RCC 7860 (cell line): ENCODE measurements at regions not wholly inside any gene's neighbourhood (a gene's known extent, or its start where the extent isn't known, plus 50 kb on each side); places are given as distances from the start of the nearest gene placed in this dataset.
A peak's percentile ranks its signal among the peaks of the same experiment; 100 is the strongest.
"Not testable (repeated sequence)": the region's sequence is repeated elsewhere in the genome, so short reads cannot be mapped to it uniquely, and the experiment has no call there.

ENCODE experiments used
- DNase-seq: peaks from one replicate; pipeline ENCODE4 v3.0.0-alpha.2; 2015; ENCODE audit warnings: low spot score
- FAIRE-seq: peaks from 2 replicates; lab custom pipeline; 2012; peaks lifted over from hg19 to GRCh38; lab: Jason Lieb, UNC

DNA sequence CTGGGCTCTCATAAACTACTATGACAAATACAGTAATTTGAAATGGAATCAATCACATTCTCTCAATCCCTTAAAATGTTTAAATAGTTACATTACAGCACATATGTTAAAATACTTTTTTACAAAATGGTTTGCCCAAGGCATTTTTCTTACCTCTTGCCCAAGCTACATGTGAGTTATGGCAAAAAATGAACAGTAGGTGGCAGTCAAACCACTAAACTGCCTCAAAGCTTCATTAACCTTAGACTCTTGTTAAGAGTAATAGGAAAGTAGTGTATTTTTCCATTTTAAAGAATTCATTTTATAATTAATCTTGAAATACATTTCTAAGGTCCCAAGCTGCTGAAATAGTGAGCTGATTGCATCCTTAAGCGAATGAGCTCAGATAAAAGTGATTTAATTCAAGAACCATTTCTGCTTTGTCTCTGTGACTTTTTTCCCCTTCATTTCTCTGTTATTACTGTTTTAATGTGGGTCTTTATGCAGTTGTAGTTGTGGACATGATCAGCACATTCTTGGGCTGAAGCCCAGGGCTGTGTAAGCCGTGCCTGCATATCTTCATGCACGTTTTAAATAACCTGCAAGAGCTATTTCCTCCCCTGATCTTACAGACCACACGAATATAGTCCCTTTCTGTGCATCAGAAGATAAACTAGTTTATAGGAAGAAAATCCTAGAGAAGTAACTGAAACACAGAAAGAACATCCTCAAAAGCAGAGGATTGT, 311.8 kb downstream of the LNPK start:
- DNase-seq: peak; percentile 18

GRCh38 chr2:175688243-175688642, 313.8 kb downstream of the LNPK start:
- DNase-seq (no peak), FAIRE-seq (no peak)

More for the DNA sequence above, 311.8 kb downstream of the LNPK start:
- FAIRE-seq: peak; percentile 82

DNA sequence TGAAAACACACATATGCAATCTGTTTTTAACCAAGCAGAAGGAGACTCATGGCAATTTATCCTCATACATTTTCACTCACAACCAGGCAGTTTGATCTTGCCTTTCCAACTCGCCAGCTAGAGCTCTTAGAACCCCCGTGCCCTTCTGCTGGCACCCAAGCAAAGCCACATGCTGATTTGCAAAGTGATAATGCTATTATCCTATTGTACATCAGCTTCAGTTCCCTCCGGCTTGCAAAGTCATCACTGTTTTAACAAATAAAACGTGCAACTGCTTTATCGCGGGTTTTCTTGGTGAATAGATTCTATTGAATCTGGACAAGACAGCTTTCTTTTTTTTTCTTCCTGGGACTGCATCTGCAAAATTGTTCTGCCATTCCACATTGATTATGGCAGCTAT, 314.6 kb downstream of the LNPK start:
- DNase-seq: no peak
- no peak for FAIRE-seq

DNA sequence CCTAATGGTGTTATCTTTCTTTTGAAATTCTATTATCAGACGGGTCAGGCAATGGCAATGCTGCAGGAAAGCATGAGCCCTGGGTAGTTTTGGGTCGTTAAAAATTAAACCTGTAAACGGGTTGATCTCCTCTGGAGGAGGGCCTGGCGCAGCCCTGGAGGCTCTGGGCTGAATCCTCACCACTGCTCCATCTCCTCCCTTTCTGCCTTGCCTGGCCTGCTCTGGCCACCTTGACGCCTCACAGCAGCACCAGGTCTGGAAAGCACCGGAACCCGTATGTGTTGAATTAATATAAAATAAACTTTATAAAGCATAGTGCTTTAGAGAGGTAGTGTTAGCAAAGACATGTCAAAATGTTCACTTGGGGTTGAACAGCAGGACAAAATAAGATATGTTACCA, 316.1 kb downstream of the LNPK start:
- DNase-seq: no peak
- no peak for FAIRE-seq

DNA sequence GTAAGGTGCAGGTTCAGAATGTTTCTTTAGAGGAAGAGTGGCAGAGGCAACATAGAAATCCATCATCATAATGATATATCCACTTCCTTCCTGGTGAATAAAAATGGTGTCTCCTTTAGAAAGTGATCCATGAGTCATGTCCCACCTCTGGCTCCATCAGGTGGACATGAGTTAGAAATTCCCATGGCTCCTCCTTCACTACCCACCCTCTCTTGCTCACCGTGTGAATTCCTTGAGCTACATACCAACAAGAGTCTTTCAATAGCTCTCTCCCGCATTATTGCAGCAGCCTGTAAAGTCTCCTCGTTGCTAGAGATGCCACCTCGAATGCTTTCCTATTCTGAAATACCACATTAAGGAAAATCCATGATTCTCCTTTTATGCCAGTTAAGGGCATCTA, 317.6 kb downstream of the LNPK start:
- FAIRE-seq (no peak), DNase-seq (no peak)

DNA sequence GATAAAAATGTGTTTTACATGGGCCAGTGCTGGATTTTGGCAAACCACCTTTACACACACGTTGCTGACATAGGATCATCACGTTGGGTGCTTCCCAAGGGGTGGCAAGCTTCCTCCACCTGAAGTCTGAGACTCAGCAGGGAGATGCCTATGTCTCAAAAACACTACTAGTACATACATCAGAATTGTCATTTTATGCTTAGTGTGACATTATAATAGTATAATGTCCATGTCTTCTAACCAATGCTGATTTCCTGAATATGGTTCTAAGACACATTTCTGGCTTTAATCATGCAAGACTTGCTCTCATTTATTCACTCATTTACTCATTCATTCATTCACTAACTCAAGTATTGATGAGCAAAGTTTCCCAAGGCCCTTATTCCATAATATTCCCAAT, 322.3 kb downstream of the LNPK start:
- DNase-seq (no peak), FAIRE-seq (no peak)

GRCh38 chr2:175679231-175679630, 322.8 kb downstream of the LNPK start:
- DNase-seq (no peak), FAIRE-seq (no peak)

- FAIRE-seq (no peak), DNase-seq (no peak)
These were observed 324.2 kb downstream of the LNPK start for GRCh38 chr2:175677880-175678279.

DNA sequence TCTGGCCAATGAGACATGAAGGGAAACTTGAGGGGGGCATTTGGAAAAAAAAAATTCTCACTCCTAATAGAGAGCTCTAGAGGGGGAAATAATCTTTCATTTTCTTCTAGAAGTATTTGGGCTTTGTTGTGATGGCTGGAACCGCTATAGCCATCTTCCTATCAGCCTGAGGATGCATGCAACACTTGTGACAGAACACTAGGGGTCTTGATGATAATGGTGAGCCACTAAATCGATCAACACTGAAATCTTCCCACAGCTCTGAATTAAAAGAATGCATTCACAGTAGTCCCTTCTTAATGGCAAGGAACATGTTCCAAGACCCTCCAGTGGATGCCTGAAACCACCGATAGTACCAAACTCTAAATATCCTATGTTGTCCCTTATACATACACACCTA, 325.3 kb downstream of the LNPK start:
- no peak for DNase-seq
- no peak for FAIRE-seq

GRCh38 chr2:175668804-175669203, 333.3 kb downstream of the LNPK start:
- FAIRE-seq, DNase-seq: not testable (repeated sequence)

GRCh38 chr2:175662335-175662734, 339.7 kb downstream of the LNPK start:
- DNase-seq (no peak), FAIRE-seq (no peak)

DNA sequence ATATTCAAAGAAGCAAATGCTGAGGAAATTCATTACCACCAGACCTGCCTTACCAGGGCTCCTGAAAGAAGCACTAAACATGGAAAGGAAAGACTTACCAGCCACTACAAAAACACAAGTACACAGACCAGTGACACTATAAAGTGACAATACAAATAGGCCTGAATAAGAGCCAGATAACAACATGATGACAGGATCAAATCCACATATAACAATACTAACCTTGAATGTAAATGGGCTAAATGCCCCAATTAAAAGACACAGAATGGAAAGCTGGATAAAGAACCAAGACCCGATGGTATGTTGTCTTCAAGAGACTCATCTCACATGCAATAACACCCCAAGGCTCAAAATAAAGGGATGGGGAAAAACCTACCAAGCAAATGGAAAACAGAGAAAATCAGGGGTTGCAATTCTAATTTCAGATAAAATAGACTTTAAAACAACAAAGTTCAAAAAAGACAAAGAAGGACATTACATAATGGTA, 353.4 kb downstream of the LNPK start:
- FAIRE-seq (no peak), DNase-seq (no peak)

GRCh38 chr2:175647058-175647457, 355.0 kb downstream of the LNPK start:
- DNase-seq (no peak), FAIRE-seq (no peak)

DNA sequence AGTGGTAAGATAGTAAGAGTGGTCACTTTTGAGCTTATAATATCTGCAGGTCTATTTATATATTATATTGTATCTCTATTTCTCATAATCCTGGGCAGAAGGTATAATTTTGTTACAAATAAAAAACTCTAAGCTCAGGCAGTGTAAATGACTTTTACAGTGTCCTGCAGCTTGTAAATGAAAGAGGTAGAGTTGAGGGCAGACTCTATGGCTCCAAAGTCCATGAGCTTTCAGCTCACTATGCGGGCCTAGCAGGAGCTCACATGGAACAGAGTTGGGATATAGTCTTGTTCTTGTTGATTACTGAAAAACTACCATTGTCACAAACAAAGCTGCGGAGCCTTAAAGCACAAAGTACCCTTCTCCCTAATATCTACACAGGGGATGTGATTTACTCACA, 361.4 kb downstream of the LNPK start:
- FAIRE-seq (no peak), DNase-seq (no peak)

GRCh38 chr2:175633227-175633626, 368.8 kb downstream of the LNPK start:
- DNase-seq: no peak
- no peak for FAIRE-seq

DNA sequence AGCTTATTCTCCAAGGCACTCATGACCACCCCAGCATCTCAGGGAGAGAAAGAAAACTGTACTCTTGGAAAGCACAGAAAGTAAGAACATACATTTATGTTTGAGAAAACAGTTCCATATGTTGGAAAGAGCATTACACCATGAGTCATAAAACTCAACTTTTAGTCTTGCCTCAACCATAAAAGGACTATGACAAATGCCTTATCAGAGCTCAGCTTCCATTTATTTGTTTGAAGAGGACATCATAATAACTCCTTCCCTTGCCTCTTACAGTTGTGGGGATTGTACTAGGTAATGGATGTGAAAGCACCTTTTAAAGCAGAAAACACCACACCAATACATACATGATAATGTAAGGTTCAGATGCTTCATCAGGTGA, 370.8 kb downstream of the LNPK start:
- no peak for DNase-seq
- FAIRE-seq: no peak

DNA sequence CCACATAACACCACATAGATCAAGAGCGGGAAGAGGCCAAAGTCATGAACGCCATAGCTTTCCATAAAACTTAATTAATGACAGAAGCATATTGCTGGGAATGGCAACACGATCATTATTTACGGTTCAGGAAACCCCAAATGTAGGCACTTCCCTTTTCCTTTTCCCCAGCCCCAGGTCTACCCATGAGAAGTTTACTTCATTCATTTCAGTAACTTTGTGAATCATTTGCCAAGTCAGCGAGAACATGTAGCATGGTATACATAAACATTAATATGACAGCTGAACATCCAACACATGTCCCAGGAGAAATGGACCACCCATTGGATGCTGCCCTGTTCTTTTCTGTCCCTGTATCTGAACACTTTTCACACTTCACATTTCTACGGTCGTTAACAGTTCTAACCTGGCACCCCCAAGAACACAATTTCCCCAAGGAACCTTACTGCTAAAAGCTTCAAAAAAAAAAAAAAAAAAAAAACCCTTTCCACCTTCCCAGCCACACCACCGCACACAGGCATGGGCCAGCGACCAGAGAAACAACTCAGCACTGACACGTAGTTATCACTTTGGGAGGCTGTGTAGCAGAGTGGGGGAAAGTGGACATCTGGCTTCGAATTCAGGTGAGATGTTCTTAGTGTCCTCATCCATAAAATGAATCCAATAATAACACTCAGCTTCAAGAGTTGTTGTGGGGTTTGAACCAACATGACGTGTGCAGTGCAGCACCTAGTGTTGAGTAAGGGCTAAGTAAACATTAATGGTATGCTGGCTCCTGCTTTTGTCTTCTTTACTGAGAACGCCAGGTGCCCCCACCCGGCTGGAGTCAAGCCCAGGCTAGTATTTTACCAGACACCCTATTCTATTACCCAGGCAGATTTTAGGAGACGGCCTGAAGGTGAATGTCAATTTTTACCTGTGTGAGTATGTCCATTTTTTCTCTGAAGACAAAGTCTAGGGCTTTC, 371.5 kb downstream of the LNPK start:
- FAIRE-seq (no peak), DNase-seq (no peak)

DNA sequence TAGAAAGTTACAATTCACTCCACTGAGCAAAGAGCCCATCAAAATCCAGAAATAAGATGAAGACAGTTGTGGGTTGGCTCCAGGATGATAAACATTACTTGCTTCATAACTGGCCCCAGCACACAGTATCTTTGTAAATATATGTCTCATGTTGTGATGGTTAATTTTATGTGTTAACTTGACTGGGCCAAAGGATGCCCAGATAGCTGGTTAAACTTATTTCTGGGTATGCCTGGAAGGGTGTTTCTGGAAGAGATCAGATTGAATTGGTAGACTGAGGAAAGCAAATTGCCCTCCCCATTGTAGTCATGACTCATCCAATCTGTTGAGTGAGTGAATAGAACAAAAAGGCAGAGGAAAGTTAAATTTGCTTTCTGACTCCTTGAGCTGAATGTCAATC, 373.8 kb downstream of the LNPK start:
- DNase-seq (no peak), FAIRE-seq (no peak)

DNA sequence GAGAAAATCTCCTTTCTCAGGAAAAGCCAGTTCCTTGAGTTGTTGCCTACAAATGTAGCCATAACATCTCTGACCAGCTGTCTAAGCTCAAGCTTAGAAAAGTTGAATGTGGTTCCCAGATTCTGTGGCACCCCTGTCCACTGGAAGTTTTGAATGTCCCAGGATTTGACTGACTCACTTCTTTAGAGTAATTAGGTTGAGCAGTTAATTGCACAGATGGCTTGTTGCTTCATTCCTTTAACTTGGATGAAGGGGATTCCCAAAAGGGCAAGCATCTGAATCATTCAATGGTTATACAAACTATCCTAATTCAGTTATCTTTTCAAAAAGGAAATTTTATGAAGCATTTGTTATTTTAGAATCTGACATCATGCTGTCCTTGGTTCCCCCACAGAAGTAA, 374.7 kb downstream of the LNPK start:
- no peak for FAIRE-seq
- DNase-seq: no peak

DNA sequence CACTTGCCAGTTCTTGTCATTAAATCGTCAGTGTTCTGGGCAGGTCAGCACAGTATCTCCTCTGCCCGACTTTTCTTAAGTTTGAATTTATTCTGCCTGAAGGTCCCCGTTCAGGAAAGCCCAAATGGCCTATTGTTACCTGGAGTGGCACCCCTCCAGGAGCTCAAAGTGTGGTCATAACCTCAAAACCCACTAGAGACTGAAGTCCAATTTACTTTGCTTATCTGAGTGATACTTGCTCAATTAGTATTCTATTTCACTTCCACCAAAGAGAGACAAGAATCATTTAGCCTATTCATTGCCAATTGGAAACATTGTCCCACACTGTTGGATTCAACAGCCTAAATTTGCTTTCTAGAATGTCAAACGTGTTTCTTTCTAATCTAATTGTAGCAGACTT, 375.3 kb downstream of the LNPK start:
- FAIRE-seq (no peak), DNase-seq (no peak)

GRCh38 chr2:175624785-175625184, 377.3 kb downstream of the LNPK start:
- no peak for DNase-seq
- no peak for FAIRE-seq

DNA sequence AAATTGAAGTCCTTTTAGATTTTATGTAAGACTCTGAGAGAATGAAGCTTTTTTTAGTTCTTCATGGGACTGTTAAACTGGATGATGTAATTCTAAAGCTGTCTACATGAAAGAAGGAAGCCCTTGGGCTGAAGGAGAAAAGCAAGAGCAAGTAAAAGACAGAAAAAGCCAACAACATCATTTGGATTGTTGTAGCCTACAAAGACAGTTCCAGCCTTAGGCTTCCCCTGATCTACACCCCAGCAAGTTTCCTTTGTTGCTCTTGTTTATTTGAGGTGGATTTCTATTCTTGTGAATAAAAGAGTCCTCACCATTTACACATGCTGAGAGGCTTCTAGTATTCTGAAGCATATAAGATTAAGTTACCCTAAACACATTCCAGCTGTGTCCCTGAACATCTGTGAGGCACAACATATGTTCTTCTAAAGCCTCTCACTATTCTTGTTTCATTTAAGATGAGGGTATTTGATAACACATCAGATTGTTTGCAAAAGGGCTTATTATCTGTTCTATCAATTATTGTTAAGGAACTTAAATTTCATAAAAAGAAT, 377.8 kb downstream of the LNPK start:
- FAIRE-seq (no peak), DNase-seq (no peak)
